HepG2 (cell line): ENCODE measurements at regions not wholly inside any gene's neighbourhood (a gene's known extent, or its start where the extent isn't known, plus 50 kb on each side); places are given as distances from the start of the nearest gene placed in this dataset.

Experiments
- ATAC-seq: fragments of 200-7000 bp; cut with Tn5 transposase; 3 replicates; pipeline ENCODE4 v1.9.1; 2020; ENCODE audit warnings: mild to moderate bottlenecking, moderate library complexity
- BruUV-seq: library from RNA; stranded (reverse); fragments of 400-500 nt; replicated peaks from 2 replicates; lab custom pipeline; 2021; lab: Mats Ljungman, UMichigan
- CTCF ChIA-PET: fragments of 300-600 bp; formaldehyde crosslinking; extraction: SDS; loops from one replicate; lab custom pipeline; 2021; ENCODE audit warnings: low total read pairs, inconsistent platforms, low intra/inter-chr PET ratio; lab: Yijun Ruan, JAX
- POLR2A ChIA-PET: fragments of 350-600 bp; sonication (Branson Sonifier 250); formaldehyde crosslinking; loops from one replicate; lab custom pipeline; 2020; ENCODE audit warnings: antibody characterized with exemption, inconsistent platforms; lab: Yijun Ruan, JAX
- DNase-seq: peaks from one replicate; pipeline ENCODE4 v3.0.0-alpha.2; 2015; ENCODE audit warnings: low spot score
- FAIRE-seq: peaks from 3 replicates; lab custom pipeline; 2011; peaks lifted over from hg19 to GRCh38; lab: Jason Lieb, UNC
- H2AFZ ChIP-seq: one replicate; pipeline ENCODE4 v1.6.1; 2011; ENCODE audit warnings: low read length, inconsistent platforms
- H3K27ac ChIP-seq: fragments of 300-600 bp; 3 replicates; pipeline ENCODE4 v1.8.0; 2011; ENCODE audit warnings: mixed run types, mild to moderate bottlenecking, mixed read lengths, low read length, inconsistent platforms; ENCODE audit not compliant: insufficient read depth; ENCODE audit errors: extremely low read length
- H3K27me3 ChIP-seq, 2 experiments: fragments of 200-600 bp in 1 of 2; 2 replicates in 1 of 2; 3 replicates in 1 of 2; pipeline versions ENCODE4 v1.6.0 to v1.8.0; 2011; ENCODE audit warnings: low read length in 2 of 2, mild to moderate bottlenecking in 2 of 2, moderate library complexity in 2 of 2, inconsistent platforms in 1 of 2; ENCODE audit not compliant: insufficient read depth in 2 of 2, control insufficient read depth in 1 of 2
- H3K36me3 ChIP-seq, 2 experiments: fragments of 200-600 bp in 1 of 2; replicated peaks in 1 of 2; 2 replicates in 1 of 2; 3 replicates in 1 of 2; pipeline versions ENCODE4 v1.5.1 to v1.8.0; 2011; ENCODE audit warnings: low read length in 2 of 2, inconsistent platforms in 1 of 2; ENCODE audit not compliant: insufficient read depth in 2 of 2, control insufficient read depth in 1 of 2
- H3K4me1 ChIP-seq: 2 replicates; pipeline ENCODE4 v1.5.1; 2012; ENCODE audit warnings: low read length, inconsistent platforms; ENCODE audit not compliant: insufficient read depth
- H3K4me2 ChIP-seq: 2 replicates; pipeline ENCODE4 v1.6.0; 2011; ENCODE audit warnings: low read depth, low read length, inconsistent platforms
- H3K4me3 ChIP-seq, 3 experiments: fragments of 200-600 bp in 1 of 3; sonication (generic), shearing (Covaris generic) in 1 of 3; replicated peaks in 1 of 3; 2 replicates each; pipeline ENCODE4 v1.5.1; 2011 to 2016; ENCODE audit warnings: low read length in 3 of 3, inconsistent platforms in 2 of 3, low read depth in 2 of 3, mild to moderate bottlenecking in 2 of 3, control low read depth in 1 of 3, mixed read lengths in 1 of 3; ENCODE audit not compliant: insufficient read depth in 1 of 3
- H3K79me2 ChIP-seq: one replicate; pipeline ENCODE4 v1.6.1; 2011; ENCODE audit warnings: low read length, inconsistent platforms; ENCODE audit not compliant: insufficient read depth
- H3K9ac ChIP-seq: 2 replicates; pipeline ENCODE4 v1.6.0; 2011; ENCODE audit warnings: mild to moderate bottlenecking, low read depth, low read length, inconsistent platforms; ENCODE audit not compliant: insufficient read depth
- H3K9me3 ChIP-seq: 2 replicates; pipeline ENCODE4 v1.5.1; 2012; ENCODE audit warnings: mild to moderate bottlenecking, low read length
- H4K20me1 ChIP-seq: 2 replicates; pipeline ENCODE4 v1.6.0; 2011; ENCODE audit warnings: inconsistent platforms, mild to moderate bottlenecking, low read length, moderate library complexity; ENCODE audit not compliant: insufficient read depth
- ARID5B ChIP-seq: IDR thresholded peaks from 2 replicates; pipeline ENCODE4 v1.4.0; 2020; ENCODE audit warnings: mild to moderate bottlenecking, missing genetic modification reagents
- CTCF ChIP-seq: sonication (generic); formaldehyde crosslinking; IDR thresholded peaks from 2 replicates; pipeline ENCODE4 v1.5.0; 2020; ENCODE audit warnings: mild to moderate bottlenecking, missing genetic modification reagents, moderate library complexity
- WGBS: methylation state at CpG from one replicate; pipeline ENCODE4 v1.1.6; 2017; ENCODE audit warnings: low lambda C conversion rate; 5-methylcytosine and 5-hydroxymethylcytosine counted together
- in situ Hi-C: cut with HindIII; loops from 2 replicates; pipeline ENCODE4 v1.10.0; 2017; ENCODE audit warnings: low pct_unique_long_range_greater_than_20kb; ENCODE audit not compliant: extremely low pct_ligation_motif_present
- intact Hi-C: fragments of 100-400 bp; cut with micrococcal nuclease; formaldehyde crosslinking; loops from one replicate; pipeline ENCODE4 v1.10.0; 2022; ENCODE audit not compliant: unreplicated experiment

- no TSS peak for BruUV-seq
Measured at GRCh38 chr2:182611009-182611408, 105.0 kb upstream of the DNAJC10 start.

More at GRCh38 chr2:182611009-182611408, 105.0 kb upstream of the DNAJC10 start:
- WGBS, result 10% methylated on average over 3 of the region's 3 CpGs
- POLR2A ChIA-PET, result no interaction called here
- Histone ChIP-seq H3K4me1 (no peaks in the 10 kb centered on the region), H3K79me2 (no peaks in the 10 kb centered on the region), H3K4me2 (no peak overlapping the region)
- FAIRE-seq, result no peak
- CTCF ChIA-PET, result no interaction called here
- intact Hi-C loops, result no loop called here
- TF ChIP-seq ARID5B (no peak), CTCF (peak; percentile 25; the same call in 1 of the 2 replicates)
- TF ChIP-seq, all 625 proteins: peak for 1
- Histone ChIP-seq H3K9me3 (no peaks in the 10 kb centered on the region), H3K27ac (no peak overlapping the region), H3K36me3 (no peaks in the 10 kb centered on the region), H3K9ac (no peak overlapping the region), H3K4me3 (no peak overlapping the region), H4K20me1 (no peaks in the 10 kb centered on the region), H2AFZ (no peak overlapping the region), H3K27me3 (no peaks in the 10 kb centered on the region)
- ATAC-seq, result peak; percentile 23; the same call in 1 of the 3 replicates
- DNase-seq, result no peak
- in situ Hi-C loops, result no loop called here
